H1 (cell line): ENCODE measurements at regions not wholly inside any gene's neighbourhood (a gene's known extent, or its start where the extent isn't known, plus 50 kb on each side); places are given as distances from the start of the nearest gene placed in this dataset.

Experiments used
- BCL11A ChIP-seq, 2 experiments: IDR thresholded peaks; one replicate each; pipeline ENCODE4 v1.6.1; 2011; ENCODE audit warnings: low read depth in 2 of 2, low read length in 2 of 2, mild to moderate bottlenecking in 2 of 2
- CHD1 ChIP-seq: IDR thresholded peaks from 2 replicates; pipeline ENCODE4 v1.6.1; 2012; ENCODE audit warnings: low read depth, low read length, improper control_type of control experiment
- CHD7 ChIP-seq: fragments of 300-600 bp; sonication (generic); IDR thresholded peaks from 2 replicates; pipeline ENCODE4 v1.7.1; 2012; ENCODE audit warnings: low read length, moderate library complexity, mild to moderate bottlenecking, inconsistent platforms; ENCODE audit not compliant: insufficient replicate concordance
- GABPA ChIP-seq: IDR thresholded peaks from 2 replicates; pipeline ENCODE4 v1.6.1; 2011; ENCODE audit warnings: mild to moderate bottlenecking, low read length, moderate library complexity, borderline replicate concordance; ENCODE audit not compliant: insufficient read depth
- GTF2F1 ChIP-seq: IDR thresholded peaks from 2 replicates; pipeline ENCODE4 v1.6.1; 2012; ENCODE audit warnings: low read depth, low read length, improper control_type of control experiment, borderline replicate concordance
- JUND ChIP-seq: IDR thresholded peaks from 2 replicates; pipeline ENCODE4 v1.6.1; 2011; ENCODE audit warnings: mild to moderate bottlenecking, improper control_type of control experiment, low read length
- MAX ChIP-seq: IDR thresholded peaks from 2 replicates; pipeline ENCODE4 v1.6.1; 2012; ENCODE audit warnings: inconsistent platforms
- RNF2 ChIP-seq: fragments of 200-900, 300-1000 bp; sonication (generic); IDR thresholded peaks from 2 replicates; pipeline ENCODE4 v1.7.1; 2016; ENCODE audit warnings: borderline replicate concordance, low read depth, mild to moderate bottlenecking, antibody characterized with exemption, low read length; ENCODE audit not compliant: poor library complexity, severe bottlenecking; ENCODE audit errors: missing control alignments
- TAF7 ChIP-seq: optimal IDR thresholded peaks from 2 replicates; pipeline ENCODE3; 2011; ENCODE audit warnings: low read depth, mild to moderate bottlenecking, inconsistent platforms, low read length, moderate library complexity, borderline replicate concordance

- TF ChIP-seq BCL11A (IDR thresholded peaks at IDR 0.05; ENCODE audit: low read depth in 2 of 2, low read length in 2 of 2) (no peak), GTF2F1 (no peak), TAF7 (no peak), CHD7 (no peak), RNF2 (no peak), JUND (no peak), CHD1 (no peak), MAX (no peak), GABPA (no peak)
Measured at GRCh38 chr1:208479435-208479834, 235.3 kb upstream of the PLXNA2 start (continued).
